Renal cortical epithelial cell (primary cell): ENCODE measurements at regions not wholly inside any gene's neighbourhood (a gene's known extent, or its start where the extent isn't known, plus 50 kb on each side); places are given as distances from the start of the nearest gene placed in this dataset.
"Not testable (repeated sequence)": the region's sequence is repeated elsewhere in the genome, so short reads cannot be mapped to it uniquely, and the experiment has no call there.

Experiments used
- DNase-seq: peaks from one replicate; pipeline ENCODE4 v3.0.0-alpha.2; 2011; ENCODE audit warnings: low read depth

DNA sequence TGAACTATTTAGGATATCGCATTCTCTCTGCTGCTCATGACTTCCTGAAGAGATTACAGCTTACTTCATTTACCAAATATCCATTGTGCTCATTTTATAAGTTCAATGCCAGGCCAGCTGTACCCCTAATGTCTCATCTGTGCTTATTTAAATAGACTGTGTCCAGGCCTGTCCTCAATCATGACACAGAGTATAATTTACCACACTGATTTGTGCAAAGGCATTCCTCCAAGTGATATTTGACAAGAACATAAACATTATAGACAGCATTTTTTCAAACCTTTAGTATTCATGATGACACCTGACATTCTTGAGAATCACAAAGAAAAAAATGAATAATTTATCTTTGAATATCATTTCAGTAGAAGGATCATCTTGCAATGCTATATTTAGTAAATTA, 260.1 kb upstream of the SEMA3D start:
- DNase-seq: no peak

DNA sequence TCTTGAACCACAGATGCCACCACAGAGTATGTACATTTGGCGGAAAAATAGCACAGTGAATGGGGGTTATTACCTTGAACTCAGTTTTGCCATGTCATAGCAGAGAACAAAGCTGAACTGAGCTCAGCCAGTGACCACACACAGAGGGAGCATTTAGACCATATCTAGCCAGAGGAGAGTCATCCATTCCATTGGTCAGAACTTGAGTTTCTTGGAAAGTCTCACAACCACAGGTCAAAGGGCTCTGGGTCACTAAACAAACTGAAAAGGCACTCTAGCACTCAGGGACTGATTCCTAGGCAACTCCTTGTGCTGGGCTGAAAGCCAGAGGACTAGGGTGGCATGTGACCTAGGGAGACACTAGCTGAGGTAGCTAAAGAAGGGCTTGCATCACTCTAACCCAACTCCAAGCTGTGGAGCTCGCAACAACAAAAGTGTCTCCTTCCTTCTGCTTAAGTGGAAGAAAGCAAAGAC, 239.7 kb upstream of the SEMA3D start:
- peak; percentile 87 for DNase-seq

DNA sequence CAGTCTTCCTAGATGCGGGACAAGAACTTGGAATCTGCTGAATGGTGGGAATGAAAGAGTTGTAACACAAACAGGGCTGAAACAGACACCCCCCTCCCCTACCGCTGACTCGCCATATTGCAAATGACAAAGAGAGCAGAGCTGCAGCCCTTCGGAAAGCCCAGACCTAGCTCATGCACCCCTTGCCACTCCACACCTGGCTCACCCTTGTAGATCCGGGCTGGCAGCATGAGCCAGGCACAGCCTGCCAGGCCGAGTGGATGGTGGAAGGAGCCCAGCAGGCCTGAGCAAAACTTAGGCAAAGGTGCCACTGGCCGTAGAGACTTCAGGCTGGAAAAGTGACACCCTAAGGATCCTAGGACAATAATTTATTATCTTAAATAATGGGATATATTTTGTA, 237.4 kb upstream of the SEMA3D start:
- no peak for DNase-seq

DNA sequence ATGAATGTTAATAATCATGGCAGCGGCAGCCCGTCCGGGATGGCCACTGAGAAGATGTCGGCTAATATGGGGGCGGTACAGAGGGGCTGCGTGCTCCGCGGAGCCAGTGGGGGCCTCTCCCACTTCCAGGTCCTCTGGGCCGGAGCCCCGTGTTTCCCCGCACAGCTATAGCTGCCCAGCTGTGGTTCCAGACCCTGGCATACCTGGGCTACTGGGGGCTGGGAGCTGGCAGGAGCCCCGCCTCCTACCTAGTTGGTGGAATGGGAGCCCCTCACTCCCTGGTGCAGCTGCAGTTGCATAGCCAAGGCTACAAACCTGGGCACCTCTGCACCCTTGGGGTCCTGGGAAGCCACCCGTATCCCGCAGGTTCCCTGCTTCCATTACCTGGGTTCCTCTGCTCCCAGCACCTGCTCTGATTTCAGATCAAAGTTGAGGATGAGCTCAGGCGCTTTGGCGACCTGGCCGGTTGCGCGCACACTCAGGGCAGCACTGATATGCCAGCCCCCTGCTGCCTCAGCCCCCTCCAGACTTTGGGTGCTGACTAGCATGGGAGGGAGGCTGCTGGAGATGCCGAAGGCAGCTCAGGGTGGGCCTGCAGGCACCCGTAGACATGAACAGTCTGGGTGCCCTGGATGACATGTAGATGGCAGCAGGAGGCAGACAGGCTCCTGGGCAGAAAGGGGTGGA, 236.5 kb upstream of the SEMA3D start:
- no peak for DNase-seq

DNA sequence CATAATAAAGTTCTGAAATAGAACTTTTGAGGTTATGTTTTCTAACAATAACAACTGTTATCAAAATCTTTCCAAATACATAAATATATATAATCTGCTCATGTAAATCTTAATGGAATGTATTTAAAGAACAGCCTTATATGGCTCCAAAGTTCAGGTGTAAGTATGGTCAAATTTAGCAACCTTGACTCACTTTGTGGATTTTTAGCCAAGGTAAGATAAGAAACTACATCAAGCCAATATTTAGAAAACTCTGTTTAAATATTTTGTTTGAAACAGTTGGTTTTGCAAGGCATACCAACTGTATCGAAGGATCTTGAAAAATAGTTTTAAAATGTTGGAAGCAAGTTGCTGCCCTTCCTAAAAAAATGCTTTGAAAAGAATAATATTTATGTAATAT, 228.9 kb upstream of the SEMA3D start:
- DNase-seq: no peak

DNA sequence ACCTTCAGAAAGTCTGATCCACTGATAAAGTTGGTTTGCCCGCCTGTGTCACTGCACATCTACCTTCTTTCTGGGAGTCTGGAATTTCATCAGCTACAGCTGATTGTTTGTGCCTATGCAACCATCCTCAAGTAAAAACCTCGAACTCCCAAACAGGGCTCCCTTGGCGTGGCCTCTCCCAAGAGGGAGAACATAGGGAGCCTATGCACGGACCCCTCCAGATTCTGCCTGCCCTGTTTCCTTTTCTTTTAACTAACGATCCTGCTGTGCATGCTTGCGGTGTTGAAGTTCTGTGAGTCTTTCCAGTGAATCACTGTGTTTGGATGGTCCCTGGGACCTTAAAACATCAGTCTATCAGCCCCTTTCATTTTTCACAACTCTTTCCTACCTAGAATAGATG, 226.9 kb upstream of the SEMA3D start:
- DNase-seq: no peak

DNA sequence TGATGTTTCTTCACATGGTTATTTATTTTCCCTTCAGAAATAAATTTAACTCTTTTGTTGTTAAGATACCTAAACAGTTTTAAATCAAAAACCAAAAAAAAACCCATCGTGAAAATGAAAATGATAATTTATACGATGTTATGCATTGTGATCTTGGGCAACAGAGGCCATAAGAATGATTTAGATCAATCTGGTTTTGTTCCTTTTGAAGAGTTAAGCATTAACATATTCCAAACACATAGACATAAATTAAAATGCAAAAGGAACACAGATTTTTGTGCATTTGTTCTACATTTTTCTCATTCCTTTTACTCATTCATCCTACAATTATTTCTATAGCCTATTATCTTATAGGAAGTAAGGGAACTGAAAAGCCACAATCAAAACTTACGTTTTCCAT, 226.1 kb upstream of the SEMA3D start:
- peak; percentile 2 for DNase-seq

DNA sequence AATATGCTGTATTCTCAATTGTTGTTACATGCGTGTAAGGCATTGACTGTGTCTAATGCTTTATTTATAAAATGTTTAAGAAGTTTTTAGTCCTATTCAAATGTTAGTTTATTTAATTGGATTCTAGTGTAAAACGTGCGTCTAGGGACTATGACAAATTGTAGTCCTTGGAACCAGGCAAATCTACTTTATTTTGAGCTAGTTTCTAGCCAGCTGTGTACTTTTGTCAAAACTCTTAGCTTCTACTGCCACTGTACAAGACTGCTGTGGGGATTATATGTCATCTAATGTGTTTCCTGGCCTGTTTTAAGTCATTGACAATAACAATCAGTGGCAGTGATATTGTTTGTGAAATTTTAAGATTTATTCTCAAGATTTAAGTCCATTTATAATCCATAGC, 220.5 kb upstream of the SEMA3D start:
- DNase-seq: no peak

DNA sequence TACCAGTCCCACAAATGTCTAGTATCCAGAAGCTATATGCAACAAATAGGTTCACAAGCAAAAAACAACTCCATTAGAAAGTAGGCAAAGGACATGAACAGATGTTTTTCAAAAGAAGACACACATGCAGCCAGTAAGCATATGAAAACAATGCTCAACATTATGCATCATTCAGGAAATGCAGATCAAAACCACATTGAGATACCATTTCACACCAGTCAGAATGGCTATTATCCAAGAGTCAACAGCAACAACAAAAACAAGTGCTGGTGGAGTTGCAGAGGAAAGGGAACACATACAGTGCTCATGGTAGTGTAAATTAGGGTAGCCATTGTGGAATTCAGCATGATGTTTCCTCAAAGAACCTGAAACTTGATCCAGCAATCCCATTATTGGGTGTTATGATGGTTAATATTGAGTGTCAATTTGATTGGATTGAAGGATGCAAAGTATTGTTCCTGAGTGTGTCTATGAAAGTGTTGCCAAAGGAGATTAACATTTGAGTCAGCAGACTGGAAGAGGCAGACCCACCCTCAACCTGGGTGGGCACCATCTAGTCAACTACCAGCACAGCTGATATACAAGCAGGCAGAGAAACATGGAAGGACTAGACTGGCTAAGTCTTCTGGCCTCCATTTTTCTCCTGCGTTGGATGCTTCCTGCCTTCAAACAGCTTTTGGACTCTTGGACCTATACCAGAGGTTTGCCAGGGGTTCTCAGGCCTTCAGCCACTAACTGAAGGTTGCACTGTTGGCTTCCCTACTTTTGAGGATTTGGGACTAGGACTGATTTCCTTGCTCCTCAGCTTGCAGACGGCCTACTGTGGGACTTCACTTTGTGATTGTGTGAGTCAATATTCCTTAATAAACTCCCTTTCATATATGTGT, 218.4 kb upstream of the SEMA3D start:
- no peak for DNase-seq

DNA sequence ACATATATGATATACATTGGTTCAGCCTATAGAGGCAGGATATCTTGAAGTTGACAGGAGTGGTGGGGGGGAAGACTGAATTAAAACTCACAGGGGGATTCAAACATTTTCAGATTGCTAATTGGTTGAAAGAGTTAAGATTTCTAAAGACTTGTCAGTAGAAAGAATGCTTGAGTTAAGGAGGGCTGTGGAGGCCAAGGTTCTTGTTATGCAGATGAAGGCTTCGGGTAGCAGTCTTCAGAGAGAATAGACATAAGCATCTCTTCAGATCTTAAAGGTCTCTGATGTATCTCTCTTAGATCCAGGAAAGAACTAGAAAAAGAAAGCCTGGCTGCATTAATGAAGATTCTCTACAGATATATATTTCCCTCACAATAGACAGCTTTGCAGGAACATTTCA, 209.8 kb upstream of the SEMA3D start:
- no peak for DNase-seq

DNA sequence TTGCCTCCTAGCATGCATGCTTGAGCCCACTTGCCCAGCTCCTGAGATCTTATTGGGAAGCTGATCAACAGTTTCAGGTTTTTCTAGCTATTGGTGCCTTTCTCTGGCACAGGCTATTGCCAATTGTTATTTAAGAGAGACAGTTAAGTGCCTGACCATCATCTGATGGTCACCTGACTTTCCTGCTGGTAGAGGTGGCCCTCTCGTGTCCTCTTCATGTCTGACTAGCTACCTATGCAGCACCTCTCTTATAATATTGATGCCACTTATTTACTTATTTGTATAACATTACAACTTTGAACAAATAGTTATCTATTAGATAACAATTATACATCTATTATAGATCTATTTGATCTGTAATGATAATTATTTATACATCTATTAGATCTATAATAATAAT, 205.9 kb upstream of the SEMA3D start:
- DNase-seq: no peak

DNA sequence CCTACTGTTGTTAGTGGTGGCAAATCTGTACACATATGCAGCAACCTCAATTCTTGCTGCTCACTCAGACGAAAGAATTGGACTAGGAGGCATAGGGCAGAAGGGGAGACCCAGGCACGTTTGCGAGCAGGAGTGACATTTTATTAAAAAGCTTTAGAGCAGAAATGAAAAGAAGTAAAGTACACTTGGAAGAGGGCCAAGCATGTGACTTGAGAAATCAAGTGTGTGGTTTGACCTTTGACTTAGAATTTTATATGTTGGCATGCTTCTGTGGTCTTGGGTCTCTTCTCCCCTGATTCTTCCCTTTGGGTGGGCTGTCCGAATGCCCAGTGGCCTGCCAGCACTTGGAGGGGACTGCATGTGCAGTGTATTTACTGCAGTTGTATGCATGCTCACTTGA, 205.5 kb upstream of the SEMA3D start:
- peak; percentile 7 for DNase-seq

DNA sequence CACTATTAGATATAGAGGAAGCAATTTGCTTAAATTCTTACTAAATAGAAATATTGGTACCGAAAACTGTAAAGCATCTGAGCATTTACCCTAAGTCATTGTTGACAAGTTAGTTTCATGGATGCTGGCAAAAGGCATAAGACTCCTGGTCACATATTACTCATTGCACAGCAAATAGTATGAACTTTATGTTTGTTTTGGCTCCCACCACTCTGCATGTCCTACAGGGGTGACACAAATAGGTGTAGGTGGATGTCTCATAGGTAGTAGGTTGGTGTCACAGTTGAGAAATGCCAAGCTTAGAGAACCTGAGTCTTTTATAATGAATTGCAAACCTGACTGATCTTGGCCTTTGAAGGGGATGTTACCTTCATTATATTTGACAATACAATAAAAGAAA, 199.6 kb upstream of the SEMA3D start:
- peak; percentile 1 for DNase-seq

DNA sequence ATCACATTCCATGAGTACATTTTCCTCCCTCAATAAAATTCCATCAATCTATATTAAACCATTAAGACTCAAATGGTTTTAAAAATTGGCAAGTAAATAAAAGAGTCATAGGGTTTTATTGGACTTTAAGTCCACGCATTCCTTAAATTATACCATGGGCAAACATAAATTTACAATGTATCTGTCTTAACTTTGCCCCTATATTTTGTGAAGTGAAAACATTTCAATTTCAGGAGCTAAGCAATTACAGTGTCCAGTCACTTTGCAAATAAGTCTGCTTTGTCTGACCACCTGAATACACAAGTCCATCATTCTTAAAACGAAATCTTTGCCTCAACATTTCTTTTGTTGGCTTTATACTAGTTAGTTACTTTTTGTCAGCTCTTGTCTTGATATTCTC, 197.5 kb upstream of the SEMA3D start:
- DNase-seq: no peak

DNA sequence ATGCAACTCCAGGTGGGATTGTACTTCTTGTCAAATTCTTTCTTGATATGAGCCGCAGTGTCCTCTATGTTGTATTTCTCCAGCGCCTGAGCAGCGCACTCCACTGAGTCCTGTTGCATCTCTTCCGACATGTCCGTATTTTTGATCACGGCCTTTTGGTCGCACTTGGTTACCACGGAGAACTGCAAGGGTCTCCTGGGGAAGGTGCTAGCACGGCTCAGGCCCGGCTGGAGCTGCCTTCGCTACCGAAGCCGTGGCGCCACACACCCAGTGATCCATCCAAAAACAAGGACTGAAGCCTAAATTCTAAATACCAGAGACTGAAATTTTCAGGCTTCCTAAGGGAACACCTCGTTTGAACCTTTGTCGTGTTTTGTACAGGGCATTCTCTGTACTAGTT, 194.4 kb upstream of the SEMA3D start:
- DNase-seq: no peak

DNA sequence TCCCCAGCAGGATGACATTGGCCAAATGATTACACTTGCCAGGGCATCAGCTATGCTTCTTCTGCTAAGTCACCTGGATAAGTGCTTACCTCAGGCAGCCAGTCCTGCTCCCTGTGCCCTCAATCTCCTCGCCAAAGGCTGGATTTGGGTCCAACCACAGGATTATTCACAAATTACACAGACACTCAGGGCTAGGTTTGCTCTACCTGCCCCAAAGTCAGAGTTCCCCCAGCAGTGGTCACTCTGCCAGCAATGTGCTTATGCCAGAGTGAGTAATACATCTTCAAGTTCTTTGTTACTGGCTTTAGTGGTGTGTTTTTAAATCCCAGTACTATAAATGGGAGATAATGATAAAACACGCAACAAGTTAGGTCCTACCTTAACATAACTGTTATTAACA, 189.7 kb upstream of the SEMA3D start:
- DNase-seq: no peak

DNA sequence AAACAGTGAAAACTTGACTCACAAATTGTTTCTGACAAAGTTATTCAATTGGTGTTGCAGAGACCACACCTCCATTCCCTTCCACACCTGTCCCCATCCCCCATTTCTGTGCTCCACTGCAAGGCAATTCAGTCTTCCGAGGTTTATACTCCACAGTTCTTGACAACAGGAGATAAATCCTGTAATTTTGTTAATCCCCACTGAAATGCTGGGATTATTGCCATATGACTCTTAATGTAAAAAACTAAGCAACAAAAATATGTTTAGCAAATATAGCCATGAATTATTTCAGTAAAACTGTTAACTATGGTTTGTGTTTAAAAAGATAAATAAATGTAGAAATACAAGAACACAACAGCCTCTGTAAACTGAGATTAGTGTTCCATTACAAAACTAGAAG, 170.1 kb upstream of the SEMA3D start:
- no peak for DNase-seq

DNA sequence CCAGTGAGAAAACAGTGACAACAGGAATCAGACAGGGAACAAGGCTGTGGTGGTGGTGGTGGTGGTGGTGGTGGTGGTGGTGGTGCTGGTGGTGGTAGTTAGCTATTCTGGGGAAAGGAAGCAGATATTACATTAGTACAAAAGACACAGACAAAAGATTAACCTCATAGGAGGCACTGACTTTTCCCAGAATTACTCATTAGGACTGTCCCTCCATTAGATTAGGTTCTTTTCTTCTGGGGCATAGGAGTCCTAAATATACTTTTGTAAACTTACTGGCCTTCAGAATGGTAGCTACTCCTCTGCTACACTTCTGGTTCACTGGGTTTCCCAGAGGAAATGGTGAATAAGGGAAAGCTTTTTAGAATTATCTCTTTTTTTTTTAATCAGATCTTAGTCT, 156.6 kb upstream of the SEMA3D start:
- DNase-seq: no peak

DNA sequence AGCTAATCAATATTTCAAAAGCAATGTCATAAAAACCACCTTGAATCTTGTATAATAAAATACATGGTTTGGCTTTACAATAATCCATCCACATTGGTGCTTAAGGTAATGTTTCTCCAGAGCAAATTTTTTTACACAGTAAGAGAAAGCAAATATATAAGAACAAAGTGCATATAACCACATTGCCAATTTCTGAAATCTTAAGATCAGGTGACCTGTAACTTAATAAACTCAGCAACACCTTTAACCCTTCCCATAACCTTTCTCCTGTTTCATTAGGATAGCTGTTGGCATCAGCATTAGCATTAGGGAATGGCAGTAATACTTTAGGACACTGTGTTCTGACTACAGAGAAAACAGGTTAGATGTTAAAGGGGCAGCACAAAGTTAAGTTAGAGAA, 155.9 kb upstream of the SEMA3D start:
- DNase-seq: no peak

DNA sequence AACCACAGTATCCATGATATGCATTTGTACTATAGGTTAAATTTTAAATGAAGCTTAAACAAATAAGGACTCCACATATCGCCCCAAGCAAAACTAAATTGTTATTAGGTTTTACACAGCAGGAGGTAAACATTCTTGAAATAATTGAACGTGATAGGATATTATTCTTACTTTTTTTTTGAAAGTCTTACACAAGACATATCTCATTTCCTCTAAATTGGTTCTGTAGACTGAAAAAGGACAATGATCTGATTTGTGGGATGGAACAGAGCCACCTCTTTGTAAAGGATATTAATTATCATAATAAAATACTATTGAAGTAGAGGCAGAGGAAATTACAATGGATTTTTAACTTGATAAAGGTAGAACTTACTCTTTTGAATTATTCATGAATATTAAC, 155.1 kb upstream of the SEMA3D start:
- peak; percentile 43 for DNase-seq

DNA sequence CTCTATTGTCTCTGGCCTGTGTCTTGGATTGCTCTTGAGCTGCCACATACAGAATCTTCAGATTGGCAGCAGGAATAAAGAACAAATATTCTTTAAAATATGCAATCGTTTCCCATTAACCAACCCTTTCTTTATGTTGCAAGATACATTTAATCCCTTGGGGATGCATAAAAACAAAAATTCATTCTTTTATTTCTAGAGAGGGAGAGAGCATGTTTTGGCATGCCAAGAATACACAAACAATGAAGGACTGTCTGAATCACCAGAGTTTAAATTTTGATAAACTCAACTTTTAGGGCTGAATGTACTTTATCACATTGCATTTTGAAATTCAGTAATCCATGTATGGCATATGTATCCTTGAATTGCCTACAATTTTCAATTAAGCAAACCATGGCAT, 154.3 kb upstream of the SEMA3D start:
- DNase-seq: no peak

DNA sequence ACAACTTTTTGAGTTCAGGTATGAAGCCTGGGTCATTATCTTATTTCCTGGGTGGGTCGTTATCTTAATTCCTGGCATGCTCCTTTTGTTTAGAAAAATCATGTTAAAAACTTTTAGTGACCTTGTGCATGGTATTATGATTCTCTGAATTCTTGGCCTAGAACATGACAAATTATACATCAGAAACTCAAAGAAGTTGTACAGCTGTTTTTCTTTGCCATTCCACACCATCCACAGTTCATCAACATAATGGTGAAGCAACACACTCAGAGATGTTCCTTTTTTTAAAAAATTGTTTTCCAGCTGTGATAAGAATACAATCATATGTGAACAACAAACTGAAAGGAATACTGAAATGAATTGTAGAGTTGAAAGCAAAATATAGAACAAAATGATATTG, 149.2 kb upstream of the SEMA3D start:
- DNase-seq: no peak

DNA sequence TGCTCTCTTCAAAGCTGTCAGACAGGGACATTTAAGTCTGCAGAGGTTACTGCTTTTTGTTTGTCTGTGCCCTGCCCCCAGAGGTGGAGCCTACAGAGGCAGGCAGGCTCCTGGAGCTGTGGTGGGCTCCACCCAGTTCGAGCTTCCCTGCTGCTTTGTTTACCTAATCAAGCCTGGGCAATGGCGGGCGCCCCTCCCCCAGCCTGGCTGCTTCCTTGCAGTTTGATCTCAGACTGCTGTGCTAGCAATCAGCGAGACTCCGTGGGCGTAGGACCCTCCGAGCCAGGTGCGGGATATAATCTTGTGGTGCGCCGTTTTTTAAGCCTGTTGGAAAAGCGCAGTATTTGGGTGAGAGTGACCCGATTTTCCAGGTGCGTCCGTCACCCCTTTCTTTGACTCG, 148.3 kb upstream of the SEMA3D start:
- DNase-seq: not testable (repeated sequence)
